22Rv1 (cell line): ENCODE measurements at regions not wholly inside any gene's neighbourhood (a gene's known extent, or its start where the extent isn't known, plus 50 kb on each side); places are given as distances from the start of the nearest gene placed in this dataset.

Experiments
- H3K27ac ChIP-seq: fragments of 450-650 bp; 2 replicates; pipeline ENCODE4 v1.5.1; 2017
- CTCF ChIP-seq: fragments of 450-650 bp; IDR thresholded peaks from 2 replicates; pipeline ENCODE4 v1.5.1; 2017; ENCODE audit warnings: mild to moderate bottlenecking
- ZFX ChIP-seq: fragments of 450-650 bp; IDR thresholded peaks from 2 replicates; pipeline ENCODE4 v1.6.1; 2017; ENCODE audit warnings: antibody characterized with exemption, borderline replicate concordance

GRCh38 chr3:194219826-194220410 is 84.0 kb downstream of the HES1 start:
- no peak overlapping the region for H3K27ac ChIP-seq
- TF ChIP-seq CTCF = no peak

- H3K27ac ChIP-seq = no peak overlapping the region
- TF ChIP-seq ZFX (no peak), CTCF (no peak)
Measured at GRCh38 chr3:194220901-194221326, 85.0 kb downstream of the HES1 start.

DNA sequence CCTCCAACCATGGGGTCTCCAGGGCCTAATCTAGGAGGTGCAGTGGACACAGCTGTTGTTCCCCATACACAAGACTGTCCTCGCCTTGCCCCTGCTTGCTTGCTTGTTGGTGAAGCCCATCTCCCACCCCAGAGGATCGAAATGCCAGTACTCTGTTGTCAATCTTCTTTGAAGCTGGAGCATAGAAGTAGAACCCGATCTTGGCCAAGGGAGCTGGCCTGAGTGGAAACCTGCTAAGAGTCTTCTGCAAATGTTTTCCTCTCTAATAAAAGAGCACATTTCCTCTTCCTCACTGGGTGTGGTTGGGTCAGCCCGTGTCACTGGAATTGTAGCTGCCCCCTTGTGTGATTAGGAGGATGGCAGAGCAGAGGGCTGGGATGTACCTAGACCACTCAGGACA is 85.4 kb downstream of the HES1 start:
- TF ChIP-seq CTCF (no peak), ZFX (no peak)
- no peak overlapping the region for H3K27ac ChIP-seq

- H3K27ac ChIP-seq = no peak overlapping the region
- TF ChIP-seq CTCF = no peak
- TF ChIP-seq ZFX = no peak
Measured at GRCh38 chr3:194223951-194224350, 88.0 kb downstream of the HES1 start.

DNA sequence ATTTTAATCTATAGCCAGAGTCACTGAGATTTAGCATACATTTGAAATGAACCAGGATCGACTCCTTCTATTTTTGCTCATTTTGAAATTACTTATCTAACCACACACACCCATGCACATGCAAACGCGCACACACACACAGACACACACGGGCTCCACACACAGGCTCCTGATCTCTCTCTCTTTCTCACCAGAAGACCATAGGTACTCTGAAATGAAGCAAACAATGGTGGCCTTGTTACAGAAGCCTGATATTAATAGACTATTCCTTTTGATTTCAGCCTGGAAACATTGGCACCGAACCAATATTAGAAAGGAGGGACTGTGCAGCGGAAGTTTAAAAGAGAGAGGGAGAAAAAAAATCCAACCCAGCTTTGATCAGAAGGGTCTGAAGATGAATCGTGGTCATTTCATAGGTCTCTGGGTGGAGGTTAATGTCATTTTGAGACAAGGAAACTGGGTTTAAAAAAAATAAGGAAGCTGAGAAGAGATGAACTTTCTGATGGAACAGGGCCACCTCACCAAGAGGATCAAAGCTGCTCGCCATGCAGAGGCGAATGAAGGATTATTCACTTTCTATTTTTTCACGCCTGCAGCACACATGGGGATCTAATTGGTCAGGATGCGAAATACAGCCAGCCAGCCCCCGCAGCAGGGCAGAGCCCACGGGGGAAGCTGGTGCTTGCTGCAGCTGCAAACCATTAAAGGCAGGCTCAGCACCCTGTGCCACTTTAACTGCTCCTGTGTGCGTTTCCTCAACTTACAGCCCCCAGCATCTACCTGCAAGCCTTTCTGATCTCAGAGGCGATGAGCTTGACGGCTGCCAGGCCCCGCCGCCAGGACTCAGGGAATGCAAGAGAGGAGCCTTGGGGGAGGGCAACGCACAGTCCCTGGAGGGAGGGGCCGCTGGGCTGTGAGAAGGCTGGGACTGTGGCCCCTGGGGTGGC is 88.8 kb downstream of the HES1 start:
- TF ChIP-seq CTCF (no peak), ZFX (no peak)
- H3K27ac ChIP-seq = no peak overlapping the region

DNA sequence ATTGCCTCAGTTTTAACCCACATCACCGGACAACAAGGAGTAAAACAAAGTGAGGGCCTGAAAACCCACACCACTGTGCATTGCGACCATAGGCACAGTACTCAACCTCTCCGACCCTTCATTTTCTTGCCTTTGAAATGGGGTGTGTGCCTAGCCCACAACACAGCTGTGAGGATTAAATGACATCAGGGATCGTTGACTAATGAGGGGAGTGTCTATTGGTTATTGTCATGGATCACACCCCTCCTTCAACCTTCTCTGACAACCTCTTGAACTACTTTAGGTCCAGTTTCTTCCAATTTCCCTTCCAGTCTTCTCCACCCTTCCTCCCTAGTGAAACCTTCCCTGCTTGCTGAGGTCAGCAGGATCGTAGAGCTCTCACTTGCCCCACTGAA is 89.5 kb downstream of the HES1 start:
- no peak overlapping the region for H3K27ac ChIP-seq
- TF ChIP-seq ZFX = no peak
- no peak for TF ChIP-seq CTCF

DNA sequence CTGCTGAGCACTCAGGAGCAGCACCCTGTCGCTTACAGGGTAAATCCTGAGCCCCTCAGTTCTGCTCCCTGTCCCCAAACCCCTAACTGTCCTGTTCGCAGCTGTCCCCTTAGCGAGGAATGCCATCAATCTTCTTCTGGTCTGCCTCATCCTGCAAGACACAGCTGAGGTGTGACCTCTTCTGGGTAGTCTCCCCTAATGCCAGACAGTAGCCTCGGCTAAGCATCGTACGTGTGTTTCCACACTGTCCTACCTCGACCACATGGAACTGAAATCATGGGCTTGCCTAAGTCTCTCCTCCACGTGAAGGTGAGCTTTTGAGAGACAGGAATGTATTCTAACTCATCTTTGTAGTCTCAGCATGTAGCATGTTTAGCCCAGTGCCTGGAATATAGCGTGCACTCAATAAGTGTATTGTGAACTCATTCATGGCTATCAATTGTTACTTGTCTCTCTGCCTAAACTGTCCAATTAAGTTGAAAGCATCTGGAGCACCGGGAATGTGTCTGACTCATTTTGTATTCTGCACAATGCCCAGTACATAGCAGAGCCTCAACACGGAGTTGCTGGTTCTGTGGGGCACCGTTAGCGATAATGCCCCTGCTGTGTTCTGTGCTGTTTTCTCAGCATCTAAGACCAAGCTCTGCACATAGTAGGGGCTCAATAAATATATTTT is 90.2 kb downstream of the HES1 start:
- no peak overlapping the region for H3K27ac ChIP-seq
- no peak for TF ChIP-seq CTCF
- no peak for TF ChIP-seq ZFX
